Endothelial cell of umbilical vein (primary cell): ENCODE measurements at regions not wholly inside any gene's neighbourhood (a gene's known extent, or its start where the extent isn't known, plus 50 kb on each side); places are given as distances from the start of the nearest gene placed in this dataset.

Experiments
- CTCF ChIP-seq, 2 donors: IDR thresholded peaks; 1 replicate in 1 of 2; 2 replicates in 1 of 2; pipeline ENCODE4 v1.5.1; 2011; ENCODE audit warnings: low read length in 2 of 2, mild to moderate bottlenecking in 2 of 2, moderate library complexity in 2 of 2, control low read depth in 1 of 2, inconsistent platforms in 1 of 2, low read depth in 1 of 2; ENCODE audit not compliant: insufficient read depth in 1 of 2; ENCODE audit errors: extremely low read depth in 1 of 2
- EZH2 ChIP-seq: IDR thresholded peaks from 2 replicates; pipeline ENCODE4 v1.6.1; 2012; ENCODE audit warnings: borderline replicate concordance, low read depth, mild to moderate bottlenecking, moderate library complexity, low read length, inconsistent platforms; ENCODE audit not compliant: severe bottlenecking
- GATA2 ChIP-seq: IDR thresholded peaks from 2 replicates; pipeline ENCODE4 v1.7.0; 2011; ENCODE audit warnings: low read depth, mild to moderate bottlenecking, moderate library complexity, mixed read lengths, low read length; ENCODE audit not compliant: insufficient read length, insufficient read depth

GRCh38 chr7:46133751-46134150, 212.7 kb upstream of the IGFBP3 start:
- no peak for TF ChIP-seq GATA2
- TF ChIP-seq CTCF (IDR thresholded peaks at IDR 0.05; ENCODE audit: extremely low read depth in 1 of 2, insufficient read depth in 1 of 2, low read depth in 1 of 2, low read length in 2 of 2) = no peak
- TF ChIP-seq EZH2 = no peak
